WTC11 (cell line): ENCODE measurements at regions not wholly inside any gene's neighbourhood (a gene's known extent, or its start where the extent isn't known, plus 50 kb on each side); places are given as distances from the start of the nearest gene placed in this dataset.

Experiments used
- ATAC-seq: fragments of 200-7000 bp; cut with Tn5 transposase; 2 replicates; pipeline ENCODE4 v1.10.0; 2021; ENCODE audit warnings: mild to moderate bottlenecking, moderate library complexity
- CTCF ChIA-PET: fragments of 300-600 bp; sonication (Branson Sonifier 250); formaldehyde crosslinking; loops from one replicate; lab custom pipeline; 2021; ENCODE audit warnings: antibody characterized with exemption; lab: Charles Lee
- POLR2A ChIA-PET: fragments of 350-600 bp; sonication (Branson Sonifier 250); formaldehyde crosslinking; loops from one replicate; lab custom pipeline; 2021; ENCODE audit warnings: antibody characterized with exemption; lab: Charles Lee
- DNase-seq: peaks from one replicate; pipeline ENCODE4 v3.0.0; 2021; ENCODE audit warnings: low spot score
- H3K27ac Mint-ChIP-seq: 2 replicates; pipeline ENCODE4 v1.8.0; 2021; ENCODE audit warnings: mixed read lengths
- H3K27me3 Mint-ChIP-seq: 2 replicates; pipeline ENCODE4 v1.8.0; 2021; ENCODE audit warnings: low read depth, mild to moderate bottlenecking, moderate library complexity, mixed read lengths
- H3K36me3 Mint-ChIP-seq: 2 replicates; pipeline ENCODE4 v1.8.0; 2021; ENCODE audit warnings: mixed read lengths
- H3K4me1 Mint-ChIP-seq: 2 replicates; pipeline ENCODE4 v1.8.0; 2022; ENCODE audit warnings: mixed read lengths
- H3K4me3 Mint-ChIP-seq: 2 replicates; pipeline ENCODE4 v1.8.0; 2021; ENCODE audit warnings: mild to moderate bottlenecking, moderate library complexity, mixed read lengths
- H3K9me3 Mint-ChIP-seq: 2 replicates; pipeline ENCODE4 v1.8.0; 2021; ENCODE audit warnings: mixed read lengths
- CREM ChIP-seq: sonication (generic); formaldehyde crosslinking; IDR thresholded peaks from 2 replicates; pipeline ENCODE4 v1.8.1; 2022; ENCODE audit warnings: mild to moderate bottlenecking, missing genetic modification reagents, moderate library complexity
- FOXJ3 ChIP-seq: sonication (generic); formaldehyde crosslinking; IDR thresholded peaks from 2 replicates; pipeline ENCODE4 v1.9.0; 2021; ENCODE audit warnings: missing genetic modification reagents, mild to moderate bottlenecking, borderline replicate concordance
- IRF2 ChIP-seq: sonication (generic); formaldehyde crosslinking; IDR thresholded peaks from 2 replicates; pipeline ENCODE4 v1.8.0; 2022; ENCODE audit warnings: low read depth, missing genetic modification reagents, borderline replicate concordance
- NFE2L1 ChIP-seq: sonication (generic); formaldehyde crosslinking; IDR thresholded peaks from 2 replicates; pipeline ENCODE4 v1.8.1; 2023; ENCODE audit warnings: missing genetic modification reagents
- OVOL2 ChIP-seq: fragments of 250-450 bp; sonication (Bioruptor Pico); IDR thresholded peaks from 2 replicates; pipeline ENCODE4 v1.9.0; 2021; ENCODE audit warnings: mild to moderate bottlenecking, borderline replicate concordance
- TF ChIP-seq, protein P1 (sequence below): fragments of 200-600 bp; IDR thresholded peaks from 2 replicates; pipeline ENCODE4 v1.8.0; 2022; ENCODE audit warnings: antibody characterized with exemption
- TF ChIP-seq, protein P2 (sequence below): sonication (generic); formaldehyde crosslinking; IDR thresholded peaks from 2 replicates; pipeline ENCODE4 v1.8.0; 2023; ENCODE audit warnings: missing genetic modification reagents, mild to moderate bottlenecking, borderline replicate concordance
- TF ChIP-seq, protein P3 (sequence below): fragments of 250-450 bp; sonication (Bioruptor Pico); IDR thresholded peaks from 2 replicates; pipeline ENCODE4 v1.9.0; 2021; ENCODE audit warnings: mild to moderate bottlenecking
- TF ChIP-seq, protein P4 (sequence below): sonication (generic); formaldehyde crosslinking; IDR thresholded peaks from 2 replicates; pipeline ENCODE4 v1.8.1; 2022; ENCODE audit warnings: mild to moderate bottlenecking, moderate library complexity, missing genetic modification reagents
- TF ChIP-seq, protein P5 (sequence below): fragments of 250-450 bp; sonication (Bioruptor Pico); IDR thresholded peaks from 2 replicates; pipeline ENCODE4 v1.9.0; 2021; ENCODE audit warnings: mild to moderate bottlenecking, borderline replicate concordance

DNA sequence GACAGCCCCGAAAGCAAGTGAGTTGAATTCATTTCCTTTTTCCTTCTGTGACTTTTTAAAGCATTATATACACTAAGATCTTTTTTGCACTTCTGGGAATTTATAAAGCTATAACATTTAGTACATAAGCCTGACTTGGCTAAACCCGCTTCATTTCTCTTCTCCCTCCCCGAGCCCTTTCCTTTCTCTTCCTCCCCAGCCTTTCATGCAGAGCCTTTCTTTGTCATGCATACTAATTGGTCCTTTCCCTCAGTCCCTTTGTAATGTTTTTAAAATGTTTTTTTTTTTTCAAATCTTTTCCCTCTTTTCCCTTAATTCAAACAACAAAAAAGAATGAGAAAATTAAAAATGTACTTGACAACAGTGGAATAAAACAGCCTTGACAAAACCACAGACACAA lies 246.4 kb downstream of the PSAT1 start (continued):
- TF ChIP-seq CREM: no peak
- no peak for TF ChIP-seq NFE2L1 (CRISPR knock-in tag)
- TF ChIP-seq, all 79 proteins: peak for 0

DNA sequence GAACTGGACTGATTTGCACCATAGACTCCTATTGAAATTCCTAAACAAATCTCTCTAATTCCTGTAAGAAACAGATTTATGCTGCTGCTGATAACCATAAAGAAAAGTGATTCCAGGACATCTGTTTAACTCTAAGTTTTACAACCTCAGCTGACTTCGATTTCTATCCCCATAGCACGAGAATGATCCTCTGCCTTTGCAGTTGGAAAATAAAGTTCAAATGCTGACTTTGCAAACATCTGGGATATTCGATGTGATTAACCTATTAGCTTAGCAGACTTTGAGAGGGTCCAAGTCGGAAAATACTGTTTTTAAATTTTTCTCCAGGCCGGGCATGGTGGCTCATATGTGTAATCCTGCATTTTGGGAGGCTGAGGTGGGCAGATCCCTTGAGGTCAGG lies 247.3 kb downstream of the PSAT1 start:
- CTCF ChIA-PET: interaction anchor here (1.6 kb wide), 1 partner anchor 9 kb away, joined by 3 read pairs; no protein-coding TSS in a partner anchor
- POLR2A ChIA-PET: no interaction called here
- TF ChIP-seq FOXJ3 (CRISPR knock-in tag) (no peak), IRF2 (CRISPR knock-in tag) (no peak), OVOL2 (no peak)
- TF ChIP-seq, protein P1, sequence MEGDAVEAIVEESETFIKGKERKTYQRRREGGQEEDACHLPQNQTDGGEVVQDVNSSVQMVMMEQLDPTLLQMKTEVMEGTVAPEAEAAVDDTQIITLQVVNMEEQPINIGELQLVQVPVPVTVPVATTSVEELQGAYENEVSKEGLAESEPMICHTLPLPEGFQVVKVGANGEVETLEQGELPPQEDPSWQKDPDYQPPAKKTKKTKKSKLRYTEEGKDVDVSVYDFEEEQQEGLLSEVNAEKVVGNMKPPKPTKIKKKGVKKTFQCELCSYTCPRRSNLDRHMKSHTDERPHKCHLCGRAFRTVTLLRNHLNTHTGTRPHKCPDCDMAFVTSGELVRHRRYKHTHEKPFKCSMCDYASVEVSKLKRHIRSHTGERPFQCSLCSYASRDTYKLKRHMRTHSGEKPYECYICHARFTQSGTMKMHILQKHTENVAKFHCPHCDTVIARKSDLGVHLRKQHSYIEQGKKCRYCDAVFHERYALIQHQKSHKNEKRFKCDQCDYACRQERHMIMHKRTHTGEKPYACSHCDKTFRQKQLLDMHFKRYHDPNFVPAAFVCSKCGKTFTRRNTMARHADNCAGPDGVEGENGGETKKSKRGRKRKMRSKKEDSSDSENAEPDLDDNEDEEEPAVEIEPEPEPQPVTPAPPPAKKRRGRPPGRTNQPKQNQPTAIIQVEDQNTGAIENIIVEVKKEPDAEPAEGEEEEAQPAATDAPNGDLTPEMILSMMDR: no peak
- TF ChIP-seq, protein P2, sequence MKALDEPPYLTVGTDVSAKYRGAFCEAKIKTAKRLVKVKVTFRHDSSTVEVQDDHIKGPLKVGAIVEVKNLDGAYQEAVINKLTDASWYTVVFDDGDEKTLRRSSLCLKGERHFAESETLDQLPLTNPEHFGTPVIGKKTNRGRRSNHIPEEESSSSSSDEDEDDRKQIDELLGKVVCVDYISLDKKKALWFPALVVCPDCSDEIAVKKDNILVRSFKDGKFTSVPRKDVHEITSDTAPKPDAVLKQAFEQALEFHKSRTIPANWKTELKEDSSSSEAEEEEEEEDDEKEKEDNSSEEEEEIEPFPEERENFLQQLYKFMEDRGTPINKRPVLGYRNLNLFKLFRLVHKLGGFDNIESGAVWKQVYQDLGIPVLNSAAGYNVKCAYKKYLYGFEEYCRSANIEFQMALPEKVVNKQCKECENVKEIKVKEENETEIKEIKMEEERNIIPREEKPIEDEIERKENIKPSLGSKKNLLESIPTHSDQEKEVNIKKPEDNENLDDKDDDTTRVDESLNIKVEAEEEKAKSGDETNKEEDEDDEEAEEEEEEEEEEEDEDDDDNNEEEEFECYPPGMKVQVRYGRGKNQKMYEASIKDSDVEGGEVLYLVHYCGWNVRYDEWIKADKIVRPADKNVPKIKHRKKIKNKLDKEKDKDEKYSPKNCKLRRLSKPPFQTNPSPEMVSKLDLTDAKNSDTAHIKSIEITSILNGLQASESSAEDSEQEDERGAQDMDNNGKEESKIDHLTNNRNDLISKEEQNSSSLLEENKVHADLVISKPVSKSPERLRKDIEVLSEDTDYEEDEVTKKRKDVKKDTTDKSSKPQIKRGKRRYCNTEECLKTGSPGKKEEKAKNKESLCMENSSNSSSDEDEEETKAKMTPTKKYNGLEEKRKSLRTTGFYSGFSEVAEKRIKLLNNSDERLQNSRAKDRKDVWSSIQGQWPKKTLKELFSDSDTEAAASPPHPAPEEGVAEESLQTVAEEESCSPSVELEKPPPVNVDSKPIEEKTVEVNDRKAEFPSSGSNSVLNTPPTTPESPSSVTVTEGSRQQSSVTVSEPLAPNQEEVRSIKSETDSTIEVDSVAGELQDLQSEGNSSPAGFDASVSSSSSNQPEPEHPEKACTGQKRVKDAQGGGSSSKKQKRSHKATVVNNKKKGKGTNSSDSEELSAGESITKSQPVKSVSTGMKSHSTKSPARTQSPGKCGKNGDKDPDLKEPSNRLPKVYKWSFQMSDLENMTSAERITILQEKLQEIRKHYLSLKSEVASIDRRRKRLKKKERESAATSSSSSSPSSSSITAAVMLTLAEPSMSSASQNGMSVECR (CRISPR knock-in tag): no peak
- TF ChIP-seq, protein P3, sequence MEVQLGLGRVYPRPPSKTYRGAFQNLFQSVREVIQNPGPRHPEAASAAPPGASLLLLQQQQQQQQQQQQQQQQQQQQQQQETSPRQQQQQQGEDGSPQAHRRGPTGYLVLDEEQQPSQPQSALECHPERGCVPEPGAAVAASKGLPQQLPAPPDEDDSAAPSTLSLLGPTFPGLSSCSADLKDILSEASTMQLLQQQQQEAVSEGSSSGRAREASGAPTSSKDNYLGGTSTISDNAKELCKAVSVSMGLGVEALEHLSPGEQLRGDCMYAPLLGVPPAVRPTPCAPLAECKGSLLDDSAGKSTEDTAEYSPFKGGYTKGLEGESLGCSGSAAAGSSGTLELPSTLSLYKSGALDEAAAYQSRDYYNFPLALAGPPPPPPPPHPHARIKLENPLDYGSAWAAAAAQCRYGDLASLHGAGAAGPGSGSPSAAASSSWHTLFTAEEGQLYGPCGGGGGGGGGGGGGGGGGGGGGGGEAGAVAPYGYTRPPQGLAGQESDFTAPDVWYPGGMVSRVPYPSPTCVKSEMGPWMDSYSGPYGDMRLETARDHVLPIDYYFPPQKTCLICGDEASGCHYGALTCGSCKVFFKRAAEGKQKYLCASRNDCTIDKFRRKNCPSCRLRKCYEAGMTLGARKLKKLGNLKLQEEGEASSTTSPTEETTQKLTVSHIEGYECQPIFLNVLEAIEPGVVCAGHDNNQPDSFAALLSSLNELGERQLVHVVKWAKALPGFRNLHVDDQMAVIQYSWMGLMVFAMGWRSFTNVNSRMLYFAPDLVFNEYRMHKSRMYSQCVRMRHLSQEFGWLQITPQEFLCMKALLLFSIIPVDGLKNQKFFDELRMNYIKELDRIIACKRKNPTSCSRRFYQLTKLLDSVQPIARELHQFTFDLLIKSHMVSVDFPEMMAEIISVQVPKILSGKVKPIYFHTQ (CRISPR knock-in tag): no peak
- TF ChIP-seq, all 79 proteins: peak for 0
- no peak for DNase-seq
- Mint-ChIP-seq H3K27me3 (no peaks in the 10 kb centered on the region; the same call in 1 of the 2 replicates), H3K9me3 (peaks cover 3% of the 10 kb centered on the region; the same call in 1 of the 2 replicates), H3K4me1 (peaks cover 60% of the 10 kb centered on the region), H3K36me3 (peaks cover 3% of the 10 kb centered on the region; the same call in 1 of the 2 replicates), H3K4me3 (no peak overlapping the region), H3K27ac (no peak overlapping the region)
- ATAC-seq: no peak

DNA sequence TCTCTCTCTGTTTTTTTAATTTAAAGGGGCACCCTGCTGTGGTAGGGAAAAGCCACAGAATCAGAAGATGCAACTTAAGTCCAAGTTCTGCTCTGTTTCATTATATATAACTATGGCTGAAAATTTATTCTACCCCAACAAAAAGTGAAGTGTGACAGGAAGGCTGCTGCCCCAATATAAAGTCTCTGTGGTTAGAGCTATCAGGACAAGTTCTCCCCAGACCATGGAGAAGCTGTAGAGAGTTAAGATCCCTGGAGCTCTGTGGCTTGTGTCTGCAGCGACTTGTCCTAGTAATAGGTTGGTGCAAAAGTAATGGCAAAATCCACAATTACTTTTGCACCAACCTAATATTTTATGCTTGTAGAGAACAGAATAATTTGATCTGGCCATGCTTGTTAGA lies 250.9 kb downstream of the PSAT1 start:
- Mint-ChIP-seq H3K4me1 (peaks cover 34% of the 10 kb centered on the region), H3K27ac (no peak overlapping the region), H3K36me3 (peaks cover 3% of the 10 kb centered on the region; the same call in 1 of the 2 replicates), H3K27me3 (no peaks in the 10 kb centered on the region; the same call in 1 of the 2 replicates), H3K4me3 (no peak overlapping the region), H3K9me3 (peaks cover 3% of the 10 kb centered on the region; the same call in 1 of the 2 replicates)
- DNase-seq (no peak), ATAC-seq (no peak)
- ChIA-PET CTCF (interaction anchor here (0.9 to 2.1 kb wide), 2 partner anchors 108 to 156 kb away, joined by 3 to 5 read pairs; no protein-coding TSS in a partner anchor), POLR2A (no interaction called here)
- TF ChIP-seq, protein P4, sequence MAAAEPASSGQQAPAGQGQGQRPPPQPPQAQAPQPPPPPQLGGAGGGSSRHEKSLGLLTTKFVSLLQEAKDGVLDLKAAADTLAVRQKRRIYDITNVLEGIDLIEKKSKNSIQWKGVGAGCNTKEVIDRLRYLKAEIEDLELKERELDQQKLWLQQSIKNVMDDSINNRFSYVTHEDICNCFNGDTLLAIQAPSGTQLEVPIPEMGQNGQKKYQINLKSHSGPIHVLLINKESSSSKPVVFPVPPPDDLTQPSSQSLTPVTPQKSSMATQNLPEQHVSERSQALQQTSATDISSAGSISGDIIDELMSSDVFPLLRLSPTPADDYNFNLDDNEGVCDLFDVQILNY (CRISPR knock-in tag): no peak
- TF ChIP-seq, protein P5, sequence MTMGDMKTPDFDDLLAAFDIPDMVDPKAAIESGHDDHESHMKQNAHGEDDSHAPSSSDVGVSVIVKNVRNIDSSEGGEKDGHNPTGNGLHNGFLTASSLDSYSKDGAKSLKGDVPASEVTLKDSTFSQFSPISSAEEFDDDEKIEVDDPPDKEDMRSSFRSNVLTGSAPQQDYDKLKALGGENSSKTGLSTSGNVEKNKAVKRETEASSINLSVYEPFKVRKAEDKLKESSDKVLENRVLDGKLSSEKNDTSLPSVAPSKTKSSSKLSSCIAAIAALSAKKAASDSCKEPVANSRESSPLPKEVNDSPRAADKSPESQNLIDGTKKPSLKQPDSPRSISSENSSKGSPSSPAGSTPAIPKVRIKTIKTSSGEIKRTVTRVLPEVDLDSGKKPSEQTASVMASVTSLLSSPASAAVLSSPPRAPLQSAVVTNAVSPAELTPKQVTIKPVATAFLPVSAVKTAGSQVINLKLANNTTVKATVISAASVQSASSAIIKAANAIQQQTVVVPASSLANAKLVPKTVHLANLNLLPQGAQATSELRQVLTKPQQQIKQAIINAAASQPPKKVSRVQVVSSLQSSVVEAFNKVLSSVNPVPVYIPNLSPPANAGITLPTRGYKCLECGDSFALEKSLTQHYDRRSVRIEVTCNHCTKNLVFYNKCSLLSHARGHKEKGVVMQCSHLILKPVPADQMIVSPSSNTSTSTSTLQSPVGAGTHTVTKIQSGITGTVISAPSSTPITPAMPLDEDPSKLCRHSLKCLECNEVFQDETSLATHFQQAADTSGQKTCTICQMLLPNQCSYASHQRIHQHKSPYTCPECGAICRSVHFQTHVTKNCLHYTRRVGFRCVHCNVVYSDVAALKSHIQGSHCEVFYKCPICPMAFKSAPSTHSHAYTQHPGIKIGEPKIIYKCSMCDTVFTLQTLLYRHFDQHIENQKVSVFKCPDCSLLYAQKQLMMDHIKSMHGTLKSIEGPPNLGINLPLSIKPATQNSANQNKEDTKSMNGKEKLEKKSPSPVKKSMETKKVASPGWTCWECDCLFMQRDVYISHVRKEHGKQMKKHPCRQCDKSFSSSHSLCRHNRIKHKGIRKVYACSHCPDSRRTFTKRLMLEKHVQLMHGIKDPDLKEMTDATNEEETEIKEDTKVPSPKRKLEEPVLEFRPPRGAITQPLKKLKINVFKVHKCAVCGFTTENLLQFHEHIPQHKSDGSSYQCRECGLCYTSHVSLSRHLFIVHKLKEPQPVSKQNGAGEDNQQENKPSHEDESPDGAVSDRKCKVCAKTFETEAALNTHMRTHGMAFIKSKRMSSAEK (CRISPR knock-in tag): no peak
